Activated T-cell treated with anti-CD3 and anti-CD28 coated beads, Interleukin-2, amount 50 U/mL, for 4 hours (primary cell): ENCODE measurements at regions not wholly inside any gene's neighbourhood (a gene's known extent, or its start where the extent isn't known, plus 50 kb on each side); places are given as distances from the start of the nearest gene placed in this dataset.

Source experiments
- ATAC-seq, 2 donors: fragments of 200-7000 bp; cut with Tn5 transposase; one replicate each; pipeline ENCODE4 v1.10.0; 2021
- DNase-seq: peaks from one replicate; pipeline ENCODE4 v3.0.0-alpha.2; 2020
- H3K27me3 Mint-ChIP-seq: one replicate; pipeline ENCODE4 v1.8.0; 2021; ENCODE audit warnings: low read depth, mixed read lengths
- H3K36me3 Mint-ChIP-seq: one replicate; pipeline ENCODE4 v1.8.0; 2022; ENCODE audit warnings: mixed read lengths; ENCODE audit not compliant: insufficient read depth
- H3K4me1 Mint-ChIP-seq: one replicate; pipeline ENCODE4 v1.8.0; 2021; ENCODE audit warnings: low read depth, mixed read lengths
- H3K4me3 Mint-ChIP-seq: one replicate; pipeline ENCODE4 v1.8.0; 2021; ENCODE audit warnings: mild to moderate bottlenecking, moderate library complexity, mixed read lengths
- H3K9me3 Mint-ChIP-seq: one replicate; pipeline ENCODE4 v1.8.0; 2021; ENCODE audit warnings: mixed read lengths

DNA sequence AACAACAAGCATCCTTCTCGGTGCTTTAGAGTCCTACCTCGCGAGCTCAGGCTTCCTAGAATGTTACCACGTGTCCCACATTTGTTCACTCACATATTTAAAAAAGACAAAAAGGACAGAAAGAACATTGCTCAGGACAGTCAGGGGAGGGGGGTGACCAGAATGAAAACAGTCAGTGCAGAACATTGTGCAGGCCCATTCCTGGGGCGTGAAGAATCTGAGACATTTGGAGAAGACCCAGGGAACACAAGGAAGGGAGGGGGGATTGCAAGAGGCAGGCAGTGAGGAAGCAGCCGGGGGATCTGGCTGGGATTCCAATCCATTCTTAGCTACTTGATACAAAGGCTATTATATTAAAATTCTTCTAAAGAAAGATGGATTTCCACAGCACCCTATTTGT is 270.4 kb upstream of the CITED2 start:
- H3K36me3 Mint-ChIP-seq = no peaks in the 10 kb centered on the region
- no peak for DNase-seq
- peaks cover 7% of the 10 kb centered on the region for H3K9me3 Mint-ChIP-seq
- H3K4me3 Mint-ChIP-seq = no peak overlapping the region
- peaks cover 7% of the 10 kb centered on the region for H3K4me1 Mint-ChIP-seq
- peaks cover 4% of the 10 kb centered on the region for H3K27me3 Mint-ChIP-seq
- ATAC-seq = no peak

DNA sequence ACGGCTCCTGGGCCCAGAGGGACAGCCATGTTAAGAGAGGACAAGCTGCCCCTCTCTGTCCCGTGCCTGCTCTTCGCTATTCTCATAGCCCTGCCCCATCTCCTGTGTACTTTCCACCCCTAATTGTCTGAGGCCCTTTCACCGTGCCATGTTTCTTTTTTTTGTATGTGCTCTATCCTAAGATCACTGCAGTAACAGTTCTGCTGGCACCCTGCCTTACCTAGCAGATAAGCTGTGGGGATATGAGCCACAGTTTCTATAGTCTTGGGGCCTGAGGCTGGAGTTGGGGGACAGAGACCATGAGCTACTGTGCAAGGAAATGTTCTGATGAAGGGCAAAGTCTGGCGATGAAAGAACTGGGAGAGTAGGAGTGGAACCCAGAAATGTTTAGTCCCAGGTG is 269.5 kb upstream of the CITED2 start:
- H3K4me1 Mint-ChIP-seq = peaks cover 7% of the 10 kb centered on the region
- H3K9me3 Mint-ChIP-seq = peaks cover 7% of the 10 kb centered on the region
- no peak for DNase-seq
- H3K4me3 Mint-ChIP-seq = no peak overlapping the region
- H3K27me3 Mint-ChIP-seq = peaks cover 4% of the 10 kb centered on the region
- no peaks in the 10 kb centered on the region for H3K36me3 Mint-ChIP-seq
- no peak for ATAC-seq

DNA sequence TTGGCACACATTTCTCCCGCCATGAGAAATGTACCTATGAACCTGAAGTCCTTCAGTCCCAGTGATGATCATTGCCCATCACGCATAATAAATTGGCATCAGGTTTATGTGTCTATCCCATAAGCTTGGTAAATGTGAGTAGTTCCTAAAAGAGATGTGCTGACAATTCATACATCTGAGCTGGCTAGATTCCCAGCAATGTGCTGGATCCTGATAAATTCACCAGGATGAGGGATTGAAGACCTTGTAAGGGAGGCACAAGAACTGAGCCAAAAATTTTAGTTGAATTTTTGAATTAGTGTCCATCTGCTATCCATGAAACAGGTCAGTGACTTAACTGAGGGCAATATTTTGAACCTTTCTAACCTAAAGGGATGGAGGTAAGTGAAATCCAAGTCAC is 267.9 kb upstream of the CITED2 start:
- Mint-ChIP-seq H3K27me3 (peaks cover 3% of the 10 kb centered on the region), H3K9me3 (peaks cover 7% of the 10 kb centered on the region), H3K4me3 (no peak overlapping the region), H3K36me3 (no peaks in the 10 kb centered on the region), H3K4me1 (peaks cover 7% of the 10 kb centered on the region)
- no peak for DNase-seq
- no peak for ATAC-seq

DNA sequence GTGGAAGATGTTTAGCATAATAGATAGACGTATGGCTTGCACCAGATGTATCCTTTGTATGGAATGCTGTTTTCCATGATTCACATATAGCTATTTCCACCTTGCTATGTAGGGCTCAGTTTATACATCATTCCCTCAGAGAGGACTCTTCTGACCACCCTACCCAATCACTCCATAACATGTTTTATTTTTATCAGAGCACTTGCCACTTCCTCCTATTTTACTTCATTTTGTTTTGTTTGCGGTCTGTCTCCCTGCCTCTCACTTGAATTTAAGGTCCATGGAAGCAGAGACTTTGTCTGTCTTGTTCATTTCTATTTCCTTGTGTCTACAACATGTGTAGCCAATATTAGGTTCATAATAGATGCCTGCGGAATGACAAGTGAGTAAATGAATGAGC is 266.9 kb upstream of the CITED2 start:
- H3K27me3 Mint-ChIP-seq = peaks cover 3% of the 10 kb centered on the region
- H3K9me3 Mint-ChIP-seq = no peaks in the 10 kb centered on the region
- DNase-seq (no peak), ATAC-seq (no peak)
- H3K36me3 Mint-ChIP-seq = no peaks in the 10 kb centered on the region
- H3K4me1 Mint-ChIP-seq = peaks cover 7% of the 10 kb centered on the region
- H3K4me3 Mint-ChIP-seq = no peak overlapping the region

DNA sequence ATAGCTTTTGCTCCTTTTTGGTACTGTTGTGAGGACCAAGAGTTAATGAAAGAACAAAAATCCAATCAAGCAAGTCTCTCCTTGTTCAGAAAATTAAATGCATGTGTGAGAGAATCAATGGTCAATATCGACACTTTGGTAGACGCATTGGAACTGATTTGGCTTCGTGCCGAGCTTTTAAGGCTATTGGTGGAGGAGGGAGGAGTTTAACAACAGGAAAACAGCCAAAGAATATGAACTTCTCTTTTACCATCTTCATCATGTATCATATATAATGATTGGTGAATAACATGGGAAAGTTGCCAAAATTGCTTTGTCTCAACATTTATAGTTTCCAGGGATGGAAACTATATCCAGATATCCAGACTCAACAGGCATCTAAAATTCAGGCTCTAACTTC is 266.5 kb upstream of the CITED2 start:
- peaks cover 7% of the 10 kb centered on the region for H3K4me1 Mint-ChIP-seq
- peaks cover 3% of the 10 kb centered on the region for H3K27me3 Mint-ChIP-seq
- ATAC-seq = no peak
- no peaks in the 10 kb centered on the region for H3K9me3 Mint-ChIP-seq
- no peaks in the 10 kb centered on the region for H3K36me3 Mint-ChIP-seq
- no peak overlapping the region for H3K4me3 Mint-ChIP-seq
- DNase-seq = no peak

DNA sequence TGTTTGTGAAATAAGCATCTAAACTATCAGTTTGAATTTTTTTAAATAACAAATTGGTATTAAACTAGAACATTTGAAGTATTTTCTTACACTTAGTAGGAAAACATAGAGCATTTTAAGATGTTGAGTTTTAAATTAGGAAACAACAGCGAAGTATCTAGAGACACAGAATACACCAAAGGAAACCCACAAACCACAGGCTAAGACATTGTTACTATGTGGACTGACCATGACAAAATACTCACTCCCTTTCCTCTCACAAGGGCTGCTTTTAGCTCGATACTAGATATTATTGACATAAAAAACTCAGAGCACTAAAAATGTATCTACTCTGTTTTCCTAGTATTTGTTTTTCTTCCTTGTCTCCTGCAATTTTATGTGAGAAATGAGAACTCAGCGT is 266.0 kb upstream of the CITED2 start:
- Mint-ChIP-seq H3K9me3 (no peaks in the 10 kb centered on the region), H3K27me3 (peaks cover 3% of the 10 kb centered on the region), H3K4me1 (peaks cover 7% of the 10 kb centered on the region), H3K36me3 (no peaks in the 10 kb centered on the region), H3K4me3 (no peak overlapping the region)
- no peak for DNase-seq
- no peak for ATAC-seq

DNA sequence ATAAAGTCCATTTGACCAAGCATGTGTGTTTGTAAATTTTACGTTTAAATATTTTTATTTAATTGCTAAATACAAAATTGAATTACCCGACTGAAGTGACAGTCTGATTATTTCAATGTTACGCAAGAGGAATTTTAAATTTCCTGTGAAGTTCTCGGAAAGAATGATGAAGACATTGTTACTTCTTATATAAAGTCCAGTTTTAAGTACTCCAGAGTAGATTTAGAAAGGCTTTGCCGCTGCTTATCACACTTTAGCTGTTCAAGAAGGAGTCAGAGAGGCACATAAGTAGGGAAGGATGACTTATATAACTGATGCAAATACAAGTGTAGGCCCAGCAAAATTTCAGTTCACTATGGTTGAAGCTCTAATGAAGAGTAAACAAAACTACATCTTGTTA is 265.1 kb upstream of the CITED2 start:
- H3K4me3 Mint-ChIP-seq = no peak overlapping the region
- H3K27me3 Mint-ChIP-seq = peaks cover 3% of the 10 kb centered on the region
- peaks cover 7% of the 10 kb centered on the region for H3K4me1 Mint-ChIP-seq
- ATAC-seq (no peak), DNase-seq (no peak)
- no peaks in the 10 kb centered on the region for H3K9me3 Mint-ChIP-seq
- no peaks in the 10 kb centered on the region for H3K36me3 Mint-ChIP-seq

DNA sequence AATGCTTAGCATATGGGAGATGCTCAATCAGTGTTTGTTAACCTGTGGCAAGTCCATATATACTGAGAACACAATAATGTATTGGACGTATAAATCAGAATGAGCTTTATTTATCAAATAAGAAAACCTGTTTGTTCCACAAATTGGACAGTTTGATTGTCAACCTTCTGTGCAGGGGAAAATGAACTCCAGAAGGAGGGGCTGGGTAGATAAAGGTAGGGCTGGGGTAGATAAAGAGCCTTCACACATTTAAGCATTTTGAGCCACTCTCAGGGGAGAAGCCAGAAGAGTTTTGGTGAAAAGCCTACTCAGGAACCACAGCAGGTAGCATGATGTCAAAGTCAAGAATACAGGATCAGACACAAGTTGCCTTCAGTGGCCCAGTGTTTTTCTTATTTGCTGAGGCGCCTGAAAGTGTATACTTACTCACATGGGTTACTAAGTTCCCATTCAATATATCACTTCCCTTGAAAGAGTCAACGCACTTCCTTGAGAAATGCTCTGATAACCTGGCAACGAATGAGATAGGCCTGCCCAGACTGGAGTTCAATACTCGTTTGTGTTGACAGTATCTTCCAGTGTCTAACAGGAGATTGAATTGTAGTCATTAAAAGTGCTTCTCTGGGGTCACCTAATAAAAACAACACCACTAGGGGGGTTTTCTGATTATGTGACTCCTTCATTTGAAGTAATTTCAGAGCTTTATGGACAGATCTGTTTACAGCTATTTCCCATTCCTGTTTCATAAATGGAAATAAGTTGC is 263.9 kb upstream of the CITED2 start:
- ATAC-seq (no peak), DNase-seq (no peak)
- Mint-ChIP-seq H3K9me3 (no peaks in the 10 kb centered on the region), H3K4me3 (no peak overlapping the region), H3K4me1 (peaks cover 7% of the 10 kb centered on the region), H3K27me3 (peaks cover 3% of the 10 kb centered on the region), H3K36me3 (no peaks in the 10 kb centered on the region)

DNA sequence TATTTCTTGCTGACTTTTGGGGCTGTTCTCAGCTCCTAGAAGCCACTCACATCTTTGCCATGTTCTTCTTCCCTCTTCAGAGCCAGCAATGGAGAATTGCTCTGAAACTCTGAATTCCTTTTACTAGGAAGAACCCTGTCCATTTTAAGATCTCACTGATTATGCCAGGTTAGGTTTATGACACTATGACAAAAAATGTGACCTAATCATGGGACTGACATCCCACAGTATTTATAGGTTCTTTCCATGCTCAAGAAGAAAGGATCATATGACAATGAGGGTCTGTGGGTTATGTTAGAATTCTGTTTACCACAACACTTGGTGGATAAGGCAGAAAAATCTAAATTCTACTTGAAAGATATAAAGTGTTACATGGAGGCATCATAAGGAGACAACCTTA is 263.3 kb upstream of the CITED2 start:
- ATAC-seq = no peak
- DNase-seq = no peak
- Mint-ChIP-seq H3K27me3 (peaks cover 3% of the 10 kb centered on the region), H3K4me1 (peaks cover 7% of the 10 kb centered on the region), H3K4me3 (no peak overlapping the region), H3K9me3 (no peaks in the 10 kb centered on the region), H3K36me3 (no peaks in the 10 kb centered on the region)

DNA sequence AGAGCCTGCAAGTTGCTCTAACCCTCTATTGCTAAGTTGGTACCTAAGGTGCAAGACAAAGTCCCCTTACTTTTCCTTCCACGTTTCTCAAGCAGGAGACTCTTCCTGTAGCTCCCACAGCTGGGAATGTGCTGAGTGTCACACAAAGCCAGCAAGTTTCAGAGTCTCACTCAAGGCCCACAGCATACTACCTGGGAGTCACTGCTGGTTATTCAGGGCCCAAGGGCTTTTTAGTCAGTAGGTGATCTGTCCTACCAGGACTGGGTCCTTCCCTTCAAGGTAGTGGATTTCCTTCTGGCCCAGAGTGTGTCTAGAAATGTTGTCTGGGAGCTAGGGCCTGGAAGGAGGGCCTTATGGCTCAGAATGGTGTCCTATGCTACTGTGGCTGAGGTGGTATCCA is 261.9 kb upstream of the CITED2 start:
- no peaks in the 10 kb centered on the region for H3K9me3 Mint-ChIP-seq
- H3K36me3 Mint-ChIP-seq = no peaks in the 10 kb centered on the region
- H3K4me3 Mint-ChIP-seq = no peak overlapping the region
- ATAC-seq = no peak
- H3K27me3 Mint-ChIP-seq = peaks cover 3% of the 10 kb centered on the region
- peaks cover 7% of the 10 kb centered on the region for H3K4me1 Mint-ChIP-seq
- DNase-seq = no peak

DNA sequence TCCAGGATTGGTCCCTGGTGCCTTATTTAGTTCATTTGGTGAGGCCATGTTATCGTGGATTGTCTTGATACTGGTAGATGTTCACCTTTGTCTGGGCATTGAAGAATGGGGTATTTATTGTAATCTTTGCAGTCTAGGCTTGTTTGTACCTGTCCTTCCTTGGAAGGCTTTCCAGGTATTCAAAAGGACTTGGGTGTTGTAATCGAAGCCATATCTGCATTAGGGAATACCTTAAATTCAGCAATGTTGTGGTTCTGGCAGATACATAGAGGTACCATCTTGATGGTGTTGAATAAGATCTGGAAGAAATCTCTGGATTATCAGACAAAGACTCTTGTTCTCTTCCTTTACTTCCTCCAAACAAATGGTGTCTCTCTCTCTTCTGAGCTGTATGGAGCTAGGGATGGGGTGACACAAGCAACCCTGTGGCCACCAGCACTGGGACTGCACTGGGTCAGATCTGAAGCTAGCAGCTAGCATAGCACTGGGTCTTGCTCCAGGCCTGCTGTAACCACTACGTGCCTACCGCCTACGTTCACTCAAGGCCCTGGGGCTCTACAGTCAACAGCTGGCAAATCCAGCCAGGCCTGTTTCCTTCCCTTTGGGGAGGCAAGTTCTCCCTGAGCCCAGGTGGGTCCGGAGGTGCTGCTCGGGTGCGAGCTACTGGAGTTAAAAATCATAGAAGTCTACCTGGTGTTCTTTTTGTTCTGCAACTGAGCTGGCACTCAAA is 261.1 kb upstream of the CITED2 start:
- peaks cover 3% of the 10 kb centered on the region for H3K27me3 Mint-ChIP-seq
- DNase-seq (no peak), ATAC-seq (no peak)
- no peaks in the 10 kb centered on the region for H3K36me3 Mint-ChIP-seq
- H3K9me3 Mint-ChIP-seq = no peaks in the 10 kb centered on the region
- H3K4me1 Mint-ChIP-seq = peaks cover 3% of the 10 kb centered on the region
- no peak overlapping the region for H3K4me3 Mint-ChIP-seq

DNA sequence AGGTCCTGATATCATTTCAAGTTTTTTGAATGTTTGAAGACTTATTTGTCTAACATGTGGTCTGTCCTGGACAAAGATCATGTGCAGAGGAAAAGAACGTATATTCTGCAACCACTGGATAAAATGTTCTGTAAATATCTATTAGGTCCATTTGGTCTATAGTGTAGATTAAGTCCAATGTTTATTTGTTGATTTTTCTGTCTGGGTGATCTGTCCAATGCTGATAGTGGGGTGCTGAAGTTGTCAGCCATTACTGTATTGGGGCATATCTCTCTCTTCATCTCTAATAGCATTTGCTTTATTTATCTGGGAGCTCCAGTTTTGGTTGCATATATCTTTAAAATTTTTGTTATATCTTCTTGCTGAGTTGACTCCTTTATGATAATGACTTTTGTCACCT is 258.4 kb upstream of the CITED2 start:
- H3K4me1 Mint-ChIP-seq = no peaks in the 10 kb centered on the region
- no peak overlapping the region for H3K4me3 Mint-ChIP-seq
- H3K9me3 Mint-ChIP-seq = no peaks in the 10 kb centered on the region
- no peaks in the 10 kb centered on the region for H3K36me3 Mint-ChIP-seq
- H3K27me3 Mint-ChIP-seq = no peaks in the 10 kb centered on the region
- DNase-seq = no peak
- ATAC-seq = no peak

DNA sequence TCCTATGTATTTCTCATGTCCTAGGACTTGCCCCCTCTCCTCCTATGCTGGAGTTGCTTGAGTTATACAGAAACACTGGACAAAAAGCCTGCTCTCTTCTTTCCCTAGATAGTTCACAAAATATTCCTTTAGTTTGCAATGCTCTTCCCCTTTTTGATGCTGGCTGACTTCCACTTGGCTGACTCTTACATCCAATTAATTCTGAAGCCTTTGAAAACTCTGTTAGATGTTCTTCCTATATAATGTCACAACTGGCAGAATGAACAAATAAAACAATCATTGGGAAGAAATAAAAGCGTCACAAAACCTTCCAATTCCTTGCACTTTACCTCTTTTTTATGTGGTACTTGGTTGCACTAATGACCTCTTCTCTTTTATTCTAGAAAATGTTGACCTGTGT is 253.8 kb upstream of the CITED2 start:
- ATAC-seq = no peak
- Mint-ChIP-seq H3K4me1 (no peaks in the 10 kb centered on the region), H3K9me3 (no peaks in the 10 kb centered on the region), H3K27me3 (no peaks in the 10 kb centered on the region), H3K36me3 (no peaks in the 10 kb centered on the region), H3K4me3 (no peak overlapping the region)
- DNase-seq = no peak

DNA sequence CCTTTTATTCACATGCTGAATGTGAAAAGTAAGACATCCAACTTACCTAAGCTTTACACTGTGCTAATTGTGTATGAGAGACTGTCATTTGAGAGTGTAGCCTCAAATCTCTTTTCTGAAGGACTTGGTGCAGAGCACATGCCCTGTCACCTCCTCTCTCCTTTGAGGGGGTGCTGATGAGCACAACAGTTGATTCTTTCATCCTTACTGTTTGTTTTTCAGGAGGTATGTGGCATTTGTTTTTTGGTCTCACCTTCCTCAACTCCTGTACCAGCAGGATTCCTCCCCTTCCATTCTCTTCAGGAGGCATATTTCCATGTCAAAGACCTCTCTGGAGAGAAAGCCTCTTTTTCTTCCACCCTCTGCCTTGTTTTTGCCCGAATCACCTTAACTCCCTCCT is 252.6 kb upstream of the CITED2 start:
- Mint-ChIP-seq H3K4me1 (no peaks in the 10 kb centered on the region), H3K36me3 (no peaks in the 10 kb centered on the region), H3K4me3 (no peak overlapping the region), H3K9me3 (no peaks in the 10 kb centered on the region), H3K27me3 (no peaks in the 10 kb centered on the region)
- no peak for ATAC-seq
- no peak for DNase-seq
